SK-N-MC (cell line): ENCODE measurements at regions not wholly inside any gene's neighbourhood (a gene's known extent, or its start where the extent isn't known, plus 50 kb on each side); places are given as distances from the start of the nearest gene placed in this dataset.

Experiments used
- EZH2 ChIP-seq: fragments of 200-600 bp; sonication (generic); IDR thresholded peaks from one replicate; pipeline ENCODE4 v1.6.1; 2017; ENCODE audit warnings: antibody characterized with exemption
- POLR2AphosphoS5 ChIP-seq: IDR thresholded peaks from 2 replicates; pipeline ENCODE4 v1.6.1; 2012; ENCODE audit warnings: mild to moderate bottlenecking, low read depth, low read length, borderline replicate concordance

DNA sequence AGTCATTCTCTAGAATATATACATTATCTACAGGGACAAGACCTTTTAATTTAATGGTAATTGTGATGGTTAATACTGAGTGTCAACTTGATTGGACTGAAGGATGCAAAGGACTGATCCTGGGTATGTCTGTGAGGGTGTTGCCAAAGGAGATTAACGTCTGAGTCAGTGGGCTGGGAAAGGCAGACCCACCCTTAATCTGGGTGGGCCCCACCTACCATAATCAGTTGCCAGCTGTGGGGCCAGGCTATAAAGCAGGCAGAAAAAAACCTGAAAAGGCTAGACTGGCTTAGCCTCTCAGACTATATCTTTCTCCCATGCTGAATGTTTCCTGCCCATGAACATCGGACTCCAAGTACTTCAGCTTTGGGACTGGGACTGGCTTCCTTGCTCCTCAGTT is 112.2 kb upstream of the SMC2 start:
- no peak for TF ChIP-seq POLR2AphosphoS5
- no peak for TF ChIP-seq EZH2
